ENCODE measurements at regions not wholly inside any gene's neighbourhood (a gene's known extent, or its start where the extent isn't known, plus 50 kb on each side); places are given as distances from the start of the nearest gene placed in this dataset.
"Not testable (repeated sequence)": the region's sequence is repeated elsewhere in the genome, so short reads cannot be mapped to it uniquely, and the experiment has no call there.

GRCh38 chr17:21549107-21549687, 143.1 kb upstream of the KCNJ18 start:
- Histone ChIP-seq H3K27ac (no peak overlapping the region), H3K9me3 (no peaks in the 10 kb centered on the region), H3K4me1 (peaks cover 9 to 12% of the 10 kb centered on the region in 2 donors), H3K36me3 (no peaks in the 10 kb centered on the region), H3K4me3 (peak overlapping the region in 1 of 2 donors; percentile 77), H3K27me3 (peaks cover 0 to 32% of the 10 kb centered on the region in 2 donors)
- no peak for TF ChIP-seq CTCF (IDR thresholded peaks at IDR 0.05)
- intact Hi-C loops (cut with DNase I): no loop called here
- ATAC-seq (no peak), DNase-seq (no peak)

GRCh38 chr17:21550031-21550430, 142.3 kb upstream of the KCNJ18 start:
- peaks cover 0 to 32% of the 10 kb centered on the region in 2 donors for H3K27me3 ChIP-seq
- DNase-seq: not testable (repeated sequence)

GRCh38 chr17:21551081-21551881, 141.0 kb upstream of the KCNJ18 start:
- intact Hi-C loops (cut with DNase I): no loop called here
- DNase-seq: peak; percentile 64 to 92 (median 78)
- H3K4me1 ChIP-seq: peaks cover 9 to 12% of the 10 kb centered on the region in 2 donors
- no peaks in the 10 kb centered on the region for H3K36me3 ChIP-seq
- H3K27me3 ChIP-seq: peaks cover 0 to 32% of the 10 kb centered on the region in 2 donors
- peak overlapping the region; percentile 77 to 82 for H3K4me3 ChIP-seq
- peak overlapping the region; percentile 63 to 70 for H3K27ac ChIP-seq
- no peak for TF ChIP-seq CTCF (IDR thresholded peaks at IDR 0.05)
- ATAC-seq: peak; percentile 99
- peaks cover 0 to 3% of the 10 kb centered on the region in 2 donors for H3K9me3 ChIP-seq

More at GRCh38 chr17:21550031-21550430, 142.3 kb upstream of the KCNJ18 start:
- H3K9me3 ChIP-seq; intact Hi-C loops (cut with DNase I); ATAC-seq; H3K27ac ChIP-seq; H3K36me3 ChIP-seq: not testable (repeated sequence)
- Histone ChIP-seq H3K4me1 (peaks cover 9 to 12% of the 10 kb centered on the region in 2 donors), H3K4me3 (peak overlapping the region in 1 of 2 donors; percentile 77)

GRCh38 chr17:21558921-21559320, 133.4 kb upstream of the KCNJ18 start:
- H3K27me3 ChIP-seq; DNase-seq; ATAC-seq; H3K4me3 ChIP-seq; intact Hi-C loops (cut with DNase I); H3K4me1 ChIP-seq; H3K36me3 ChIP-seq; H3K27ac ChIP-seq: not testable (repeated sequence)
- peaks cover 0 to 16% of the 10 kb centered on the region in 2 donors for H3K9me3 ChIP-seq

- ATAC-seq (no peak), DNase-seq (no peak)
- H3K27ac ChIP-seq: no peak overlapping the region
- H3K9me3 ChIP-seq: peaks cover 0 to 2% of the 10 kb centered on the region in 2 donors
- intact Hi-C loops (cut with DNase I): no loop called here
- H3K4me1 ChIP-seq: no peaks in the 10 kb centered on the region
- no peaks in the 10 kb centered on the region for H3K27me3 ChIP-seq
- H3K36me3 ChIP-seq: no peaks in the 10 kb centered on the region
- TF ChIP-seq CTCF (IDR thresholded peaks at IDR 0.05): no peak
- H3K4me3 ChIP-seq: no peak overlapping the region
Observed at GRCh38 chr17:21564262-21564661, 128.1 kb upstream of the KCNJ18 start.

- ATAC-seq; H3K4me1 ChIP-seq; H3K27me3 ChIP-seq; H3K9me3 ChIP-seq; H3K4me3 ChIP-seq; H3K27ac ChIP-seq; intact Hi-C loops (cut with DNase I); H3K36me3 ChIP-seq; DNase-seq: not testable (repeated sequence)
Observed at GRCh38 chr17:21564757-21565156, 127.6 kb upstream of the KCNJ18 start.

- H3K27me3 ChIP-seq; intact Hi-C loops (cut with DNase I); H3K9me3 ChIP-seq; DNase-seq; ATAC-seq; H3K36me3 ChIP-seq; H3K4me1 ChIP-seq; H3K4me3 ChIP-seq; H3K27ac ChIP-seq: not testable (repeated sequence)
Observed at GRCh38 chr17:21570427-21570826, 121.9 kb upstream of the KCNJ18 start.

GRCh38 chr17:21572148-21572547, 120.2 kb upstream of the KCNJ18 start:
- DNase-seq; H3K4me1 ChIP-seq; ATAC-seq; intact Hi-C loops (cut with DNase I); H3K9me3 ChIP-seq; H3K27ac ChIP-seq; H3K36me3 ChIP-seq; H3K27me3 ChIP-seq; H3K4me3 ChIP-seq: not testable (repeated sequence)

GRCh38 chr17:21573271-21573960, 118.9 kb upstream of the KCNJ18 start:
- DNase-seq; H3K27me3 ChIP-seq; ATAC-seq; intact Hi-C loops (cut with DNase I); H3K4me1 ChIP-seq; H3K9me3 ChIP-seq; H3K27ac ChIP-seq; H3K36me3 ChIP-seq: not testable (repeated sequence)
- H3K4me3 ChIP-seq: peak overlapping the region in 1 of 2 donors; percentile 26

Measured in left lung (tissue), 4 donors.